H1 (cell line): ENCODE measurements at regions not wholly inside any gene's neighbourhood (a gene's known extent, or its start where the extent isn't known, plus 50 kb on each side); places are given as distances from the start of the nearest gene placed in this dataset.

Source experiments
- CTCF ChIA-PET: fragments of 300-600 bp; sonication (Branson Sonifier 250); formaldehyde crosslinking; loops from one replicate; lab custom pipeline; 2021; ENCODE audit not compliant: partially characterized antibody; lab: Charles Lee
- POLR2A ChIA-PET: fragments of 300-600 bp; sonication (Branson Sonifier 250); formaldehyde crosslinking; loops from one replicate; lab custom pipeline; 2021; ENCODE audit warnings: inconsistent platforms; ENCODE audit not compliant: partially characterized antibody; lab: Charles Lee
- DNase-seq, 2 experiments: peaks; one replicate each; pipeline versions ENCODE4 v3.0.0 to v3.0.0-alpha.2; 2010 to 2022; ENCODE audit warnings: low spot score in 2 of 2, low read depth in 1 of 2, mixed read lengths in 1 of 2
- FAIRE-seq: peaks from 2 replicates; lab custom pipeline; 2011; peaks lifted over from hg19 to GRCh38; lab: Jason Lieb, UNC
- H2AFZ ChIP-seq: 2 replicates; pipeline ENCODE4 v1.8.1; 2012; ENCODE audit warnings: low read length, inconsistent platforms
- H2AK5ac ChIP-seq: 2 replicates; pipeline ENCODE4 v1.6.1; 2013; ENCODE audit warnings: low read depth, low read length
- H2BK120ac ChIP-seq: replicated peaks from 2 replicates; pipeline ENCODE3; 2013; ENCODE audit warnings: low read depth, low read length, inconsistent platforms
- H2BK12ac ChIP-seq: 2 replicates; pipeline ENCODE4 v1.6.1; 2013; ENCODE audit warnings: low read depth, low read length
- H2BK15ac ChIP-seq: 2 replicates; pipeline ENCODE4 v1.6.1; 2013; ENCODE audit warnings: low read length
- H2BK20ac ChIP-seq: 2 replicates; pipeline ENCODE4 v1.6.1; 2013; ENCODE audit warnings: low read length
- H2BK5ac ChIP-seq: 2 replicates; pipeline ENCODE4 v1.6.1; 2013; ENCODE audit warnings: low read depth, low read length
- H3K14ac ChIP-seq: 2 replicates; pipeline ENCODE4 v1.6.1; 2013; ENCODE audit warnings: inconsistent platforms; ENCODE audit not compliant: insufficient read length
- H3K18ac ChIP-seq: 2 replicates; pipeline ENCODE4 v1.6.1; 2013; ENCODE audit warnings: low read length; ENCODE audit errors: extremely low read depth
- H3K23ac ChIP-seq: 2 replicates; pipeline ENCODE4 v1.6.1; 2013; ENCODE audit warnings: inconsistent platforms; ENCODE audit not compliant: insufficient read length
- H3K23me2 ChIP-seq: 2 replicates; pipeline ENCODE4 v1.6.1; 2013; ENCODE audit warnings: low read depth, low read length
- H3K27ac ChIP-seq: 2 replicates; pipeline ENCODE4 v1.6.1; 2011; ENCODE audit warnings: low read depth, low read length, inconsistent platforms
- H3K27me3 ChIP-seq, 4 experiments: replicated peaks in 1 of 4; 1 replicate in 1 of 4; 2 replicates in 3 of 4; pipeline versions ENCODE4 v1.6.1 to v1.8.1; 2011 to 2013; ENCODE audit warnings: low read length in 3 of 4, mild to moderate bottlenecking in 3 of 4, inconsistent platforms in 2 of 4, mixed read lengths in 2 of 4, moderate library complexity in 1 of 4; ENCODE audit not compliant: control insufficient read depth in 3 of 4, insufficient read depth in 3 of 4; ENCODE audit errors: extremely low read depth in 1 of 4
- H3K36me3 ChIP-seq, 4 experiments: 2 replicates each; pipeline versions ENCODE4 v1.6.1 to v1.8.1; 2011 to 2013; ENCODE audit warnings: mild to moderate bottlenecking in 4 of 4, low read length in 3 of 4, moderate library complexity in 2 of 4, control low read depth in 1 of 4, inconsistent platforms in 1 of 4; ENCODE audit not compliant: insufficient read depth in 4 of 4, control insufficient read depth in 2 of 4
- H3K4ac ChIP-seq: replicated peaks from 2 replicates; pipeline ENCODE3; 2013; ENCODE audit warnings: low read length, low read depth, mixed read lengths, inconsistent platforms; ENCODE audit not compliant: insufficient read length
- H3K4me1 ChIP-seq, 4 experiments: replicated peaks in 1 of 4; 1 replicate in 1 of 4; 2 replicates in 3 of 4; pipeline versions ENCODE4 v1.6.1 to v1.8.1; 2011 to 2013; ENCODE audit warnings: low read length in 3 of 4, inconsistent platforms in 2 of 4, mixed read lengths in 1 of 4; ENCODE audit not compliant: insufficient read depth in 4 of 4, control insufficient read depth in 3 of 4
- H3K4me2 ChIP-seq, 2 experiments: 2 replicates each; pipeline versions ENCODE4 v1.6.1 to v1.8.1; 2011 to 2013; ENCODE audit warnings: low read depth in 2 of 2, low read length in 2 of 2, control low read depth in 1 of 2, inconsistent platforms in 1 of 2, mild to moderate bottlenecking in 1 of 2; ENCODE audit not compliant: insufficient read depth in 1 of 2
- H3K4me3 ChIP-seq, 4 experiments: fragments of 200-600, 300-600 bp in 1 of 4; sonication (generic), shearing (Covaris generic), sonication (Bioruptor Twin) in 1 of 4; 2 replicates each; pipeline versions ENCODE4 v1.5.1 to v1.8.1; 2011 to 2016; ENCODE audit warnings: low read length in 4 of 4, low read depth in 3 of 4, control low read depth in 2 of 4, inconsistent platforms in 2 of 4, mild to moderate bottlenecking in 2 of 4, mixed read lengths in 1 of 4, moderate library complexity in 1 of 4; ENCODE audit not compliant: insufficient read depth in 2 of 4; ENCODE audit errors: extremely low read depth in 1 of 4
- H3K56ac ChIP-seq: replicated peaks from 2 replicates; pipeline ENCODE3; 2013; ENCODE audit warnings: low read depth, mild to moderate bottlenecking, mixed read lengths, low read length, inconsistent platforms; ENCODE audit not compliant: insufficient read length
- H3K79me1 ChIP-seq: 2 replicates; pipeline ENCODE4 v1.6.1; 2013; ENCODE audit warnings: low read depth, low read length, control low read depth
- H3K79me2 ChIP-seq, 2 experiments: 2 replicates each; pipeline versions ENCODE4 v1.6.1 to v1.8.1; 2012 to 2013; ENCODE audit warnings: low read length in 2 of 2, mild to moderate bottlenecking in 2 of 2, inconsistent platforms in 1 of 2; ENCODE audit not compliant: insufficient read depth in 2 of 2, control insufficient read depth in 1 of 2
- H3K9ac ChIP-seq, 4 experiments: replicated peaks in 1 of 4; 1 replicate in 1 of 4; 2 replicates in 3 of 4; pipeline versions ENCODE4 v1.6.1 to v1.8.1; 2011 to 2013; ENCODE audit warnings: low read depth in 3 of 4, low read length in 3 of 4, control low read depth in 2 of 4, mild to moderate bottlenecking in 2 of 4, moderate library complexity in 2 of 4, inconsistent platforms in 1 of 4; ENCODE audit errors: extremely low read depth in 1 of 4
- H3K9me3 ChIP-seq, 2 experiments: 2 replicates each; pipeline versions ENCODE4 v1.6.1 to v1.8.1; 2012 to 2013; ENCODE audit warnings: mild to moderate bottlenecking in 2 of 2, moderate library complexity in 2 of 2, control low read depth in 1 of 2, inconsistent platforms in 1 of 2, low read depth in 1 of 2, low read length in 1 of 2, mixed read lengths in 1 of 2; ENCODE audit not compliant: insufficient read depth in 2 of 2
- H4K20me1 ChIP-seq, 2 experiments: replicated peaks in 1 of 2; 2 replicates each; pipeline versions ENCODE3 to v1.8.1; 2011 to 2013; ENCODE audit warnings: inconsistent platforms in 2 of 2, low read length in 2 of 2, mild to moderate bottlenecking in 1 of 2; ENCODE audit not compliant: insufficient read depth in 2 of 2, control insufficient read depth in 1 of 2
- H4K5ac ChIP-seq: 2 replicates; pipeline ENCODE4 v1.6.1; 2013; ENCODE audit warnings: low read length, low read depth, mixed read lengths, inconsistent platforms; ENCODE audit not compliant: insufficient read length
- H4K8ac ChIP-seq: 2 replicates; pipeline ENCODE4 v1.8.0; 2013; ENCODE audit warnings: mild to moderate bottlenecking, moderate library complexity, low read length, inconsistent platforms; ENCODE audit not compliant: insufficient read depth; ENCODE audit errors: extremely low read depth
- H4K91ac ChIP-seq: replicated peaks from 2 replicates; pipeline ENCODE3; 2013; ENCODE audit warnings: low read length, mixed read lengths, inconsistent platforms; ENCODE audit not compliant: insufficient read length
- CEBPB ChIP-seq: IDR thresholded peaks from 2 replicates; pipeline ENCODE4 v1.6.1; 2012; ENCODE audit warnings: low read depth, low read length
- CHD1 ChIP-seq: IDR thresholded peaks from 2 replicates; pipeline ENCODE4 v1.6.1; 2012; ENCODE audit warnings: low read depth, low read length, improper control_type of control experiment
- CREB1 ChIP-seq: IDR thresholded peaks from 2 replicates; pipeline ENCODE4 v1.6.1; 2012; ENCODE audit warnings: inconsistent platforms
- CTBP2 ChIP-seq: IDR thresholded peaks from 2 replicates; pipeline ENCODE4 v1.7.0; 2011; ENCODE audit warnings: borderline replicate concordance, mild to moderate bottlenecking, moderate library complexity, mixed read lengths, low read length; ENCODE audit not compliant: insufficient read depth, insufficient read length
- HDAC2 ChIP-seq, 2 experiments: fragments of 300-600 bp in 1 of 2; sonication (generic) in 1 of 2; IDR thresholded peaks; 2 replicates each; pipeline ENCODE4 v1.6.1; 2011 to 2012; ENCODE audit warnings: low read depth in 2 of 2, low read length in 2 of 2, mild to moderate bottlenecking in 2 of 2, moderate library complexity in 2 of 2, borderline replicate concordance in 1 of 2, inconsistent platforms in 1 of 2
- KDM1A ChIP-seq: fragments of 200-600, 300-600 bp; sonication (generic); IDR thresholded peaks from 2 replicates; pipeline ENCODE4 v1.7.1; 2016; ENCODE audit warnings: mild to moderate bottlenecking, low read length, borderline replicate concordance
- KDM4A ChIP-seq: IDR thresholded peaks from one replicate; pipeline ENCODE4 v1.7.1; 2012; ENCODE audit warnings: low read depth, mild to moderate bottlenecking, moderate library complexity, low read length, inconsistent platforms; ENCODE audit not compliant: severe bottlenecking
- RAD21 ChIP-seq, 2 experiments: IDR thresholded peaks in 1 of 2; conservative IDR thresholded peaks in 1 of 2; 2 replicates each; pipeline ENCODE4 v1.6.1; 2011; ENCODE audit warnings: low read depth in 2 of 2, low read length in 2 of 2, improper control_type of control experiment in 1 of 2, inconsistent platforms in 1 of 2, mild to moderate bottlenecking in 1 of 2, moderate library complexity in 1 of 2
- RNF2 ChIP-seq: fragments of 200-900, 300-1000 bp; sonication (generic); IDR thresholded peaks from 2 replicates; pipeline ENCODE4 v1.7.1; 2016; ENCODE audit warnings: borderline replicate concordance, low read depth, mild to moderate bottlenecking, antibody characterized with exemption, low read length; ENCODE audit not compliant: poor library complexity, severe bottlenecking; ENCODE audit errors: missing control alignments
- SP2 ChIP-seq: IDR thresholded peaks from 2 replicates; pipeline ENCODE4 v1.6.1; 2012; ENCODE audit warnings: mild to moderate bottlenecking, low read length, inconsistent platforms
- WGBS, 2 experiments: shearing (Covaris generic) in 1 of 2; methylation state at CpG; one replicate each; pipeline versions ENCODE4 v1.1.6 to v1.1.7; 2013 to 2015; ENCODE audit warnings: low lambda C conversion rate in 2 of 2, mixed read lengths in 2 of 2, inconsistent platforms in 1 of 2, low coverage in 1 of 2, missing lambda C conversion rate in 1 of 2; ENCODE audit not compliant: insufficient replicate concordance in 2 of 2, insufficient coverage in 1 of 2, insufficient read length in 1 of 2; ENCODE audit errors: extremely low coverage in 1 of 2, missing lambda C conversion rate in 1 of 2; 5-methylcytosine and 5-hydroxymethylcytosine counted together

DNA sequence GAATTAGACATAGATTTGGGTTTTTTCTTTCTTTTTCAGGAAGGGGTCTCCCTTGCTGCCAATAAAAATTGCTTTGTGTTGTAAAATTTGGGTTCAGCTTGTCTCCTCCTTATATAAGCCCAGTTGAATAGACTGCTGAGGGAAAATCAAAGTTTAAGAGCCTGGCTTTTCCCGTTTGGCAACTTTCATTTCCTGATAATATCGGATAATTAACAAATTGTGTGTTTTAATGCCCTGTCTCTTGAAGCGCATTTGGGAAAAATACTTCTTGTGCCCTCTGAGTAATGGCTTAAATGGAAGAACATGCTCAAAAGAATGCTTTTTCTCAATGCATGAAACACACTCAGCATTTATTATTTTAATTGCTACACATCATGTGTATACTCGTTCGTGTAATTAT lies 198.0 kb upstream of the DCN start:
- 70% methylated on average over 5 of the region's 5 CpGs; no CpG with 5 or more reads in 1 of the 2 experiments for WGBS, 2 experiments
- no peak overlapping the region for H3K23ac ChIP-seq
- no peak overlapping the region for H4K8ac ChIP-seq
- no peak overlapping the region for H2BK12ac ChIP-seq
- no peak overlapping the region for H3K4ac ChIP-seq
- H2BK120ac ChIP-seq = peak overlapping the region; percentile 79
- H3K23me2 ChIP-seq = no peaks in the 10 kb centered on the region
- peaks cover 0 to 14% (median 2%) of the 10 kb centered on the region in 4 experiments; a peak in 5 of 7 replicates for H3K4me1 ChIP-seq
- CTCF ChIA-PET = interaction anchor here (0.9 to 2.5 kb wide), 7 partner anchors 20 to 1191 kb away, joined by 3 to 17 read pairs (median 5); no protein-coding TSS in a partner anchor
- H2BK20ac ChIP-seq = no peak overlapping the region
- no peak overlapping the region for H3K14ac ChIP-seq
- H3K9me3 ChIP-seq = no peaks in the 10 kb centered on the region
- H3K4me2 ChIP-seq = peak overlapping the region; percentile 31 to 79
- no peak for TF ChIP-seq RNF2
- TF ChIP-seq SP2 = no peak
- no peak for TF ChIP-seq RAD21 (IDR thresholded peaks at IDR 0.05 in 1 of 2, conservative IDR thresholded peaks at IDR 0.05 in 1 of 2; ENCODE audit: low read depth in 2 of 2, low read length in 2 of 2)
- TF ChIP-seq KDM1A = no peak
- TF ChIP-seq HDAC2 (IDR thresholded peaks at IDR 0.05; ENCODE audit: borderline replicate concordance in 1 of 2, low read depth in 2 of 2, low read length in 2 of 2) = no peak
- TF ChIP-seq KDM4A = no peak
- TF ChIP-seq CTBP2 = no peak
- no peak for TF ChIP-seq CEBPB
- TF ChIP-seq CREB1 = no peak
- TF ChIP-seq CHD1 = no peak
- no peaks in the 10 kb centered on the region for H4K20me1 ChIP-seq
- peak overlapping the region; percentile 44 for H4K91ac ChIP-seq
- no peak overlapping the region for H2AFZ ChIP-seq
- no peaks in the 10 kb centered on the region for H3K36me3 ChIP-seq
- H3K79me2 ChIP-seq = no peaks in the 10 kb centered on the region
- H3K79me1 ChIP-seq = no peaks in the 10 kb centered on the region
- no peak overlapping the region for H3K56ac ChIP-seq
- peak overlapping the region; percentile 94 for H4K5ac ChIP-seq
- no peak overlapping the region for H2BK15ac ChIP-seq
- peak overlapping the region in 1 of 4 experiments; percentile 65; a peak in 2 of 8 replicates for H3K4me3 ChIP-seq
- DNase-seq = no peak
- no peak overlapping the region for H3K9ac ChIP-seq
- no peak overlapping the region for H2AK5ac ChIP-seq
- H2BK5ac ChIP-seq = no peak overlapping the region
- no peaks in the 10 kb centered on the region for H3K27me3 ChIP-seq
- no peak for FAIRE-seq
- POLR2A ChIA-PET = interaction anchor here (4.4 kb wide), 1 partner anchor 765 kb away, joined by 31 read pairs; the partner anchor contains the start of gene BTG1
- no peak overlapping the region; the same call in 1 of the 2 replicates for H3K27ac ChIP-seq
- H3K18ac ChIP-seq = no peak overlapping the region
